H54 (cell line): ENCODE measurements at regions not wholly inside any gene's neighbourhood (a gene's known extent, or its start where the extent isn't known, plus 50 kb on each side); places are given as distances from the start of the nearest gene placed in this dataset.
"Not testable (repeated sequence)": the region's sequence is repeated elsewhere in the genome, so short reads cannot be mapped to it uniquely, and the experiment has no call there.

Source experiments
- DNase-seq: peaks from one replicate; pipeline ENCODE4 v3.0.0; 2011; ENCODE audit warnings: low spot score, mixed read lengths; ENCODE audit not compliant: insufficient read length
- FAIRE-seq: peaks from 3 replicates; lab custom pipeline; 2011; peaks lifted over from hg19 to GRCh38; lab: Jason Lieb, UNC
- POLR2A ChIP-seq: IDR thresholded peaks from 2 replicates; pipeline ENCODE4 v1.6.1; 2011; ENCODE audit warnings: low read depth, mild to moderate bottlenecking, low read length

DNA sequence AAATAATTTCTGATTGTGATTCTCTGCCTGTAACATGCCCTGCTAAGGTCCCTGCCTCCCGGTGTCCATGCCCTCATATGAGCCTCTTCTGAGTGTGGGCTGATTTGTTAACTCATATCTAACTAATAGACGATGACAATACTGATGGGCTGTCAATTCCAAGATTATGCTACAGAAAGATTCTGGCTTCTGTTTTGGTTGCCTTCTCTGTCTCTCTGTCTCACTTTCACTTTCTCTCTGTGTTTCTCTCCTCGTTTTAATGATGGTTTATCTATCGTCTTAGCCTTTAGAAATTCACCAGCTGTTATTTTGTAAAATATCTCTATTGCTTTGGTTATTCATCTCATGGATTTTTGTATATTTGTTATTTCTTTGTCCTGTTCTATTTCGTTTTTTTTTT lies 312.5 kb upstream of the ANXA10 start:
- DNase-seq: no peak
- no peak for FAIRE-seq
- no peak for TF ChIP-seq POLR2A

DNA sequence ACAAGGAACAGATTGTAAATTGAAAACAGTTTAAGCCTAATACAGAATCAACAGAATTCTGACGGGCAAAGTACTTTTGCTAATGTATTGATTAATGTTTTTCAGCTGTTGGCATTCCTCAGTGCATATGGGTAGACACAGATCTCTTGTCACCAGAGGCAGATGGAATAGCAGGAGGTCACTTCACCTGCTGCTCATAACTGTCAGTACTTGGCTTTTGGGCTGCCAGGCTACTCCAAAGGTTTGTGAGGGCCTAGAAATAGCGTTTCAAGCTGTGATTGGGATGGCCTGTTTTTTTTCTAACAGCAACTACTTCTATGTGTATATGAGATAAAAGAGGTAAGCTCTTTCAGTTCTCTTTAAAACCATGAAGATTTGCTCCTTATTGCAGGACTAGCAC lies 307.5 kb upstream of the ANXA10 start:
- DNase-seq: no peak
- TF ChIP-seq POLR2A: no peak
- FAIRE-seq: no peak

- no peak for DNase-seq
- no peak for FAIRE-seq
- TF ChIP-seq POLR2A: no peak
These were observed 306.8 kb upstream of the ANXA10 start for GRCh38 chr4:167785523-167785922.

DNA sequence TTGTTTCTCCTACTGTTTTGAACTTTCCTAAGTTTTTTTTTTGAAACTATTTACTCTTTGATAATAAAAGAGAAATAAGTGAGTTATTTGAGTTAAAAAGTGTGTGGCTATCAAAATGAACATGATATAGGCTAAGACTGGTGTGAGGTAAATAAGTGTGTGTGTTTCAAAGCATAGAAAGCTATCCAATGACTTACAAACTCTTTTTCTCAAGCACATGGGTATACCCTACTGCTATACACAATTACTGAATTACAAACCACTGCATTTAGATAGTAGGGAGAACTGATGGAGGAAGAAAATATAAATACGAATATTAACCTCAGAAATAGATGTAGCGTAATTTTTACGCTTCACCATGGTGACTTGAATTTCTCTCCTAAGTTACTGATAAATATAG lies 305.8 kb upstream of the ANXA10 start:
- no peak for DNase-seq
- FAIRE-seq: no peak
- no peak for TF ChIP-seq POLR2A

DNA sequence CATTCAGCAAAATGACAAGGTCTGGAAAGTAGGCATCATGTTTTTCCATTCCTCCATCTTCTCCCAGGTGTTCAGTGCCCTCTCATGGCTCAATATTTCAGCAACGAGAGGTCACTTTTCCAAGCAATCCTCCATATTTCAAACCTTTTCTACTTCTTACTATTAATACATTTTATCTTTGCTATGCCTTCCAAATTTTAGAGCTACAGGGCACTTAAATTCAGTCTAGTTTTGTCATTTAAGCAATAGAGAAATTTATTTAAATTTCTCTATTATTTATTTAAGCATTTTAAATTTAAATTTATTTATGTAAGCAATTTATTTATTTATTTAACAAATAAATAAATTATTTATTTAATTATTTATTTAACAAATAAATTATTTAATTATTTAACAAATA lies 305.1 kb upstream of the ANXA10 start:
- TF ChIP-seq POLR2A: no peak
- FAIRE-seq: no peak
- DNase-seq: no peak

- FAIRE-seq (no peak), DNase-seq (no peak)
- TF ChIP-seq POLR2A: no peak
These were observed 289.7 kb upstream of the ANXA10 start for GRCh38 chr4:167802463-167803212.

DNA sequence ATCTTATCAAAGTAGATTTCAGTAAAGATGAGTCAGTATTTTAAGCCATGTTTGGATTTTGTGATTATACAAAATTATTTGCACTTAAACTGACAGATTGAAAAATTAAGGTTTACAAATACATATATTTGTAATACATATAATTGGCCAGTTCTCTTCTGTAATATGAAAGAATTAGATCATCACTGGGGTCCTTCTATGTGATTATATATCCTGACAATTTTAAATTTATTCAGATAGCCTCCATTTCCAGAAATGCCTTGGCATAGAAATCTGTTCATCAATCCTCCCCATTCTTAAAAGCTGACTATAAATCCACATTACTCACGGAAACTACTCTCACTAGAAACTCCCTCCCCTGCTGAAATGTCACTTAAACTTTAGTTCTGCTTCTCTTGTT lies 280.4 kb upstream of the ANXA10 start:
- TF ChIP-seq POLR2A: no peak
- FAIRE-seq (no peak), DNase-seq (no peak)

GRCh38 chr4:167826281-167826680 lies 266.1 kb upstream of the ANXA10 start:
- no peak for FAIRE-seq
- TF ChIP-seq POLR2A: no peak
- no peak for DNase-seq

DNA sequence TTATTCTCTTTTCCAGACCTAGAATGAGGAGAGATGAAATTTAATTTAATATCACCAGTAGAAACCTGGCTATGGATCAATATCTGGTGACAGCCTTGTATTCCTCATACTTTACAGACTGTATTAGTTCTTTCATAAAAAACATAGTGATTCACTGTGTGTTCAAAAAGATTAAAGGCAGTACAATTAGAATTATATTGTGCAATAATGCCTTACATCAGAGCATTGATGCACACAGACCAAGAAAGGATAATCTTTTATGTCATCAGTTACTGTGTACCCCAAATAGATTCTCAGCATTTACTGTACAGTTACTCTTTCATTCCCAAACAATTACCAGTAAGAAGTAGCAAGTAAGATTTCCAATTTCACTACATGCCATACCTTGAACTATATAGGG lies 260.5 kb upstream of the ANXA10 start:
- no peak for DNase-seq
- FAIRE-seq: no peak
- no peak for TF ChIP-seq POLR2A

- TF ChIP-seq POLR2A: no peak
- FAIRE-seq (no peak), DNase-seq (no peak)
These were observed 253.7 kb upstream of the ANXA10 start for GRCh38 chr4:167838686-167839085.

GRCh38 chr4:167842487-167842886 lies 249.8 kb upstream of the ANXA10 start:
- FAIRE-seq (no peak), DNase-seq (no peak)
- no peak for TF ChIP-seq POLR2A

DNA sequence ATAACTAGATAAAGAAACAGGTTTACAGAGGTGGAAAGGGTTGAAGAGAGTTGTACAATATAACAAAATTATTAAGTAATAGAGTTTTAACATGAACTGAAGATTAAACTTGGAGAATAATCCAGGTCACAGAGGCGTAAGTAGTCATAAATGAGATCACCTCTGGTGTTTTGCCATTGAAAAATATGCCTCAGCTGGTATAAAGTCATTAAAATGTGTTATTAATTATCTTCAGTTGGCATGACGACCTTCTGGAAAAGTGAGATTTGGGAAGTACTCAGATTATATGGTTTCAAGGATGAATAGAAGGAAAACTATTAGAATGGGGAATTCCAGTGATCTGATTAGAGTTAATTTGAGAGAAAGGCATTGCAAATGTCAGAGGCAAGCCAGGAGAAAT lies 237.5 kb upstream of the ANXA10 start:
- FAIRE-seq (no peak), DNase-seq (no peak)
- no peak for TF ChIP-seq POLR2A

GRCh38 chr4:167858127-167858526 lies 234.2 kb upstream of the ANXA10 start:
- FAIRE-seq, DNase-seq: not testable (repeated sequence)

GRCh38 chr4:167867191-167867590 lies 225.1 kb upstream of the ANXA10 start:
- no peak for TF ChIP-seq POLR2A
- no peak for FAIRE-seq
- no peak for DNase-seq

DNA sequence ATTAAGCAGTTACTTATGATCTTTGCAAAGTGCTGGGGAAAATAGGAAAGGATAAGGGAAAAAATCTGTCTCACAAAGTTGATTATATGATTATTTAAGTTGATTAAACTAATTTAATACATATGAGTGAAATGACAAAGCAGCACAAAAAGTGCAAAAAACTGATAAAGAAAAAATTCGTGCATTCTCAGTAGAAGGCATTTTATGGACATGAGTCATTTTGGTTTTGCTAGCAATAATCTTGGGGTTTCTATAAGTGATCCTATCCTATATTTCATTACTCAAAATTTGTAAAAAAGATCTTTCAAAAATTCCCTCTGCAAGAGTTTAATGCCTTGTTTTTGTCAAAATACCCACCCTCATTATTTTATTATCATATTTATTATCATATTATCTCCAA lies 224.2 kb upstream of the ANXA10 start:
- no peak for TF ChIP-seq POLR2A
- no peak for DNase-seq
- no peak for FAIRE-seq
